Skeletal muscle cell (primary cell): ENCODE measurements at regions not wholly inside any gene's neighbourhood (a gene's known extent, or its start where the extent isn't known, plus 50 kb on each side); places are given as distances from the start of the nearest gene placed in this dataset.

Source experiments
- DNase-seq: peaks from one replicate; pipeline ENCODE4 v3.0.0-alpha.2; 2010; ENCODE audit warnings: low read depth
- H3K4me3 ChIP-seq: 2 replicates; pipeline ENCODE4 v1.5.1; 2011; ENCODE audit warnings: low read depth, mild to moderate bottlenecking, control low read depth, low read length, moderate library complexity

- no peak overlapping the region for H3K4me3 ChIP-seq
- no peak for DNase-seq
Measured at GRCh38 chr2:122481244-122481622, 725.8 kb downstream of the TSN start.

- DNase-seq = no peak
- no peak overlapping the region for H3K4me3 ChIP-seq
Measured at GRCh38 chr2:122481717-122482116, 726.3 kb downstream of the TSN start.

GRCh38 chr2:122486086-122486485 lies 730.6 kb downstream of the TSN start:
- H3K4me3 ChIP-seq = no peak overlapping the region
- DNase-seq = no peak

GRCh38 chr2:122486705-122487415 lies 731.4 kb downstream of the TSN start:
- H3K4me3 ChIP-seq = no peak overlapping the region
- DNase-seq = no peak

- DNase-seq = no peak
- no peak overlapping the region for H3K4me3 ChIP-seq
Measured at GRCh38 chr2:122491011-122491410, 735.6 kb downstream of the TSN start.

GRCh38 chr2:122500316-122501105 lies 745.1 kb downstream of the TSN start:
- DNase-seq = no peak

GRCh38 chr2:122506620-122507019 lies 751.2 kb downstream of the TSN start:
- DNase-seq = no peak
- no peak overlapping the region for H3K4me3 ChIP-seq

More at GRCh38 chr2:122500316-122501105, 745.1 kb downstream of the TSN start:
- H3K4me3 ChIP-seq = no peak overlapping the region

- DNase-seq = no peak
- no peak overlapping the region for H3K4me3 ChIP-seq
Measured at GRCh38 chr2:122507261-122507660, 751.8 kb downstream of the TSN start.

- no peak for DNase-seq
- no peak overlapping the region for H3K4me3 ChIP-seq
Measured at GRCh38 chr2:122512091-122512490, 756.6 kb downstream of the TSN start.

GRCh38 chr2:122514451-122514996 lies 759.1 kb downstream of the TSN start:
- peak; percentile 36 for DNase-seq
- H3K4me3 ChIP-seq = no peak overlapping the region

- DNase-seq = no peak
Measured at GRCh38 chr2:122515731-122516290, 760.4 kb downstream of the TSN start.

GRCh38 chr2:122516775-122517174 lies 761.3 kb downstream of the TSN start:
- DNase-seq = no peak
- no peak overlapping the region for H3K4me3 ChIP-seq

More at GRCh38 chr2:122515731-122516290, 760.4 kb downstream of the TSN start:
- no peak overlapping the region for H3K4me3 ChIP-seq

GRCh38 chr2:122519366-122519765 lies 763.9 kb downstream of the TSN start:
- H3K4me3 ChIP-seq = no peak overlapping the region
- no peak for DNase-seq

- H3K4me3 ChIP-seq = no peak overlapping the region
- DNase-seq = no peak
Measured at GRCh38 chr2:122519821-122520611, 764.6 kb downstream of the TSN start.

GRCh38 chr2:122523143-122523542 lies 767.7 kb downstream of the TSN start:
- no peak overlapping the region for H3K4me3 ChIP-seq
- DNase-seq = no peak

GRCh38 chr2:122523981-122524380 lies 768.5 kb downstream of the TSN start:
- no peak for DNase-seq
- no peak overlapping the region for H3K4me3 ChIP-seq

- H3K4me3 ChIP-seq = no peak overlapping the region
- DNase-seq = peak; percentile 23
Measured at GRCh38 chr2:122525336-122525735, 769.9 kb downstream of the TSN start.

GRCh38 chr2:122528061-122528460 lies 772.6 kb downstream of the TSN start:
- DNase-seq = peak; percentile 31
- no peak overlapping the region for H3K4me3 ChIP-seq

GRCh38 chr2:122528958-122529705 lies 773.7 kb downstream of the TSN start:
- no peak for DNase-seq
- no peak overlapping the region for H3K4me3 ChIP-seq
